NCI-H1105 treated with DMSO at 0.1 percent for 48 hours (cell line): ENCODE measurements at regions not wholly inside any gene's neighbourhood (a gene's known extent, or its start where the extent isn't known, plus 50 kb on each side); places are given as distances from the start of the nearest gene placed in this dataset.
"Not testable (repeated sequence)": the region's sequence is repeated elsewhere in the genome, so short reads cannot be mapped to it uniquely, and the experiment has no call there.

ENCODE experiments used
- DNase-seq: peaks from one replicate; lab custom pipeline; 2025; lab: John Stamatoyannopoulos, UW

- DNase-seq: no peak
These were observed 333.0 kb upstream of the LUZP2 start for GRCh38 chr11:24163841-24164240.

- no peak for DNase-seq
These were observed 325.0 kb upstream of the LUZP2 start for GRCh38 chr11:24171869-24172268.

GRCh38 chr11:24181395-24182047 is 315.3 kb upstream of the LUZP2 start:
- no peak for DNase-seq

GRCh38 chr11:24185535-24185934 is 311.3 kb upstream of the LUZP2 start:
- DNase-seq: not testable (repeated sequence)

GRCh38 chr11:24196733-24197132 is 300.1 kb upstream of the LUZP2 start:
- DNase-seq: no peak

- DNase-seq: no peak
These were observed 298.4 kb upstream of the LUZP2 start for GRCh38 chr11:24198481-24198880.

- DNase-seq: no peak
These were observed 297.4 kb upstream of the LUZP2 start for GRCh38 chr11:24199461-24199860.

- DNase-seq: no peak
These were observed 290.8 kb upstream of the LUZP2 start for GRCh38 chr11:24206030-24206429.

- DNase-seq: no peak
These were observed 290.3 kb upstream of the LUZP2 start for GRCh38 chr11:24206511-24206910.

GRCh38 chr11:24216488-24216887 is 280.4 kb upstream of the LUZP2 start:
- no peak for DNase-seq

DNA sequence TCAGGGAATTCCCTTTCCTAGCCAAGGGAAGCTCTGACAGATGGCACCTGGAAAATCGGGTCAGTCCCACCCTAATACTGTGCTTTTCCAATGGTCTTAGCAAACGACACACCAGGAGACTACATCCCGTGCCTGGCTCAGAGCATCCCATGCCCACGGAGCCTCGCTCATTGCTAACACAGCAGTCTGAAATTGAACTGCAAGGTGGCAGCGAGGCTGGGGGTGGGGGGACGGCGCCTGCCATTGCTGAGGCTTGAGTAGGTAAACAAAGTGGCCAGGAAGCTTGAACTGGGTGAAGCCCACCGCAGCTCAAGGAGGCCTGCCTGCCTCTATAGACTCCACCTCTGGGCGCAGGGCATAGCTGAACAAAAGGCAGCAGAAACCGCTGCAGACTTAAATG is 279.5 kb upstream of the LUZP2 start:
- not testable (repeated sequence) for DNase-seq

- no peak for DNase-seq
These were observed 271.4 kb upstream of the LUZP2 start for GRCh38 chr11:24225501-24225900.

DNA sequence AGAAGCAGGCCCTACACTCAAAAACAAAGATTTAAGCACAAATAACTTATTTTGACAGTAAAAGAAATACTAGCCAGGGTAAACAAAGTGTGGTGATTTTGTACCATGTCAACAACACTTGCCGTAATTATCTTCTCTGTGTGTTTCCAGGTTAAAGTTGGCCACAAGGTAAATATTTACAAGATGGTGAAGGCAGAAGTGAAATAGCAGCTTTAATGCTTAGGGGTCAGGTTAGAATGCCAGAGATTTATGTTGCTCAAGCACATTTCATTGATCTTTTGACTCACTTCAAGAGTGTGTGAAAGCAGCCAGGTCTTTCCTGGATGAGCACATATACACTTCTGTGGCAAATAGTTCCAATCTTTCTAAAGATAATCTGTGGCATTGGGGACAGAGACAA is 270.2 kb upstream of the LUZP2 start:
- no peak for DNase-seq

DNA sequence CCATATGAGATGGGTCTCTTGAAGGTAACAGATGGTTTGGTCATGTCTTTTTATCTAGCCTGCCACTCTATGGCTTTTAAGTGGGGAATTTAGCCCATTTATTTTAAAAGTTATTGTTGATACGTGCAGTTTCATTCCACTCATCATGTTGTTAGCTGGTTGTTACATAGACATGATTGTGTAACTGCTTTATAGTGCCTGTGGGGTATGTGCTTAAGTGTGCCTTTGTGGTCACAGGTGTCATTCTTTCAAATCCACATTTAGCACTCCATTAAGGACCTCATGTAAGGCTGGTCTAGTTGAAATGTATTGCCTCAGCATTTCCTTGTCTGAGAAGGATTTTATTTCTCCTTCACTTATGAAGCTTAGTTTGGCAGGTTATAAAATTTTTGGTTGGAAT is 263.8 kb upstream of the LUZP2 start:
- no peak for DNase-seq

DNA sequence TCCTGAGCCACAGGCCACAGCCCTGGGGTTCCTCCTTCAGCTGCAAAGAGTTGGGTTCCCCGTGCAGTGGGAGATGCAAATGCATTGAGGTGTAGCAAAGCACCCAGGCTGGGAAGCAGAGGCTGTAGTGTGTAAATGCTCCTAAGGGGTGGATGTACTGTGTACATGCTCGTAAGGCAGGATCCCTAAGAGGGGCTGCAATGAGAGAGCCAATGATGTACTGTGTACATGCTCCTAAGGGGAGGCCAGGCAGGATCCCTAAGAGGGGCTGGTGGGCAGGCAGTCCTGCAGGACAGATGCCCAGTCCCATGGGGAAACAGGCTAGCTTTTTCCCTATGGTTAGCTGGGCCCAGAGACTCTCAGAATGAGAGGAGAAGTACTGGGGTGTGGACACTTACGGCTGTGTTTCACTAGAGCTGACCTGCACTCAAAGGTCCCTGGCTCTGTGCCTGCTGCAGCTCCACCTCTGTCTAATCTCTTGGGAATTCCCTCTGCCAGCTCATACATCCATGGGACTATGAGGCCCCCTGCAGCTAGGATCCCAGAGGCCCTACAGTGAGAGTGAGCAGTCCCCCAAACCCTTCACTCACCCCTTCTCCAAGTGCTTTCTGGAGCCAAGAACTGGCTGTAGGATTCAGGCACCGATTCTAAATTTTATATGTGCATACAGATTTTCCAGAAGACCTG is 261.9 kb upstream of the LUZP2 start:
- peak; percentile 3 for DNase-seq

- DNase-seq: no peak
These were observed 257.8 kb upstream of the LUZP2 start for GRCh38 chr11:24238771-24239645.

GRCh38 chr11:24239930-24240329 is 256.9 kb upstream of the LUZP2 start:
- no peak for DNase-seq

GRCh38 chr11:24240496-24241175 is 256.2 kb upstream of the LUZP2 start:
- DNase-seq: no peak

GRCh38 chr11:24246715-24247114 is 250.1 kb upstream of the LUZP2 start:
- no peak for DNase-seq

GRCh38 chr11:24247846-24248245 is 249.0 kb upstream of the LUZP2 start:
- no peak for DNase-seq

- no peak for DNase-seq
These were observed 246.9 kb upstream of the LUZP2 start for GRCh38 chr11:24249921-24250320.

DNA sequence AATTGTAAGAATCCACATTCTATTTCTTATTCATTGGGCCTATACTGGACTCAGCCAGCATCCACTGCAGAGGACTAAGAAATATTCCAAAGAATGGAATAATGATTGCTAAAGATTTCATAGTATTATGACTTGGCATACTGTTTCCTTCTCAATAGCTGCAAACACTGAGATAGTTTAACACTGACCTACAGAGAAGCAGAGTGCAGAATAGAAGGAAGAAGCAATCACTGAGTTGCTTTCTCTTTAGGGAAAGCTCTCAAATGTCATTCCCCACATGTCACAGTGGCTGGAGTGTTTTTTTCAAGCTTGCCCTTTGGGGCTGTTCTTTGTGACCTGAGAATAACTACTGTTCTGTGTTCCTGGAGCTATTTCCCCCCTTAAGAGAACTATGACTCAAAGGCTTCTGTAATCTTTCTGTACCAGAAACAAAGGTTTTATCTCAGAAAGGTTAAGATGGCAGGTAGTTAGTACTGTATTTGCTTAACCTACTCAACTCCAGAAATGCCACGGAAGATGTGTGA is 243.6 kb upstream of the LUZP2 start:
- no peak for DNase-seq
